ENCODE measurements at regions not wholly inside any gene's neighbourhood (a gene's known extent, or its start where the extent isn't known, plus 50 kb on each side); places are given as distances from the start of the nearest gene placed in this dataset.

DNA sequence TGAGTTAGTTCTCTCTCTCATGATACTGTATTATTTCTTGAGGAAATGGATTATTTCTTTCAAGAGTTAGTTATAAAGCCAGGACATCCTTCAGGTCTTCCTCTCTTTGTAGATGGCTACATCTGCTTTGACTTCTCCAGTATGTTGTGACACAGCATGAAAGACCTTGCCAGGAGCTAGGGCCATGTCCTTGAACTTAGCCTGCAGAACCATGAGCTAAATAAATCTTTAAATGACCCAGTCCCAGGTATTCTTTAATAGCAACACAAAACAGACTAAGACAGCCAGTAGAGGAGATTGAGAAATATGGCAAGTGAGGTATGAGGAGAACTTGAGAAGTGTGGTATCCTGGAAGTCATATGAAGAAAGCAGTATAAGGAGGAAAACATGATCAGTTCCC lies 214.9 kb upstream of the PPP1R3A start:
- TF ChIP-seq POLR2A (IDR thresholded peaks at IDR 0.05; ENCODE audit: low read depth, low read length) (no peak), POLR2AphosphoS5 (IDR thresholded peaks at IDR 0.05; ENCODE audit: low read depth, low read length) (no peak)
